GM23338 (cell line): ENCODE measurements at regions not wholly inside any gene's neighbourhood (a gene's known extent, or its start where the extent isn't known, plus 50 kb on each side); places are given as distances from the start of the nearest gene placed in this dataset.

Source experiments
- CREB1 ChIP-seq: fragments of 250-450 bp; sonication (Bioruptor Pico); IDR thresholded peaks from 2 replicates; pipeline ENCODE4 v1.5.0; 2020; ENCODE audit warnings: low read depth, mild to moderate bottlenecking, moderate library complexity
- EZH2 ChIP-seq: fragments of 200-600 bp; sonication (generic); IDR thresholded peaks from one replicate; pipeline ENCODE4 v1.8.0; 2017; ENCODE audit warnings: antibody characterized with exemption, mild to moderate bottlenecking, low read depth; ENCODE audit not compliant: unreplicated experiment
- EZH2phosphoT487 ChIP-seq: fragments of 200-600 bp; sonication (generic); IDR thresholded peaks from one replicate; pipeline ENCODE4 v1.8.1; 2018; ENCODE audit warnings: antibody characterized with exemption; ENCODE audit not compliant: unreplicated experiment
- JUNB ChIP-seq: IDR thresholded peaks from one replicate; pipeline ENCODE4 v1.6.1; 2016; ENCODE audit warnings: antibody characterized with exemption; ENCODE audit not compliant: unreplicated experiment
- POLR2AphosphoS5 ChIP-seq: IDR thresholded peaks from 2 replicates; pipeline ENCODE4 v1.6.1; 2016; ENCODE audit warnings: antibody characterized with exemption, low read depth
- STAT1 ChIP-seq: IDR thresholded peaks from one replicate; pipeline ENCODE4 v1.6.1; 2016; ENCODE audit warnings: antibody characterized with exemption; ENCODE audit not compliant: unreplicated experiment
- ZNF114 ChIP-seq: fragments of 250-450 bp; sonication (Bioruptor Pico); IDR thresholded peaks from 2 replicates; pipeline ENCODE4 v1.5.0; 2020; ENCODE audit warnings: mild to moderate bottlenecking, moderate library complexity
- TF ChIP-seq, protein P1 (sequence below), 2 experiments: fragments of 200-600 bp in 1 of 2; sonication (generic) in 1 of 2; conservative IDR thresholded peaks; 2 replicates each; pipeline versions ENCODE4 v1.5.1 to v1.6.1; 2016 to 2017; ENCODE audit warnings: antibody characterized with exemption in 2 of 2, low read depth in 2 of 2, mild to moderate bottlenecking in 2 of 2, moderate library complexity in 1 of 2
- TF ChIP-seq, protein P2 (sequence below): IDR thresholded peaks from one replicate; pipeline ENCODE4 v1.6.1; 2018; ENCODE audit warnings: antibody characterized with exemption; ENCODE audit not compliant: unreplicated experiment
- TF ChIP-seq, protein P3 (sequence below): fragments of 250-450 bp; sonication (Bioruptor Pico); IDR thresholded peaks from 2 replicates; pipeline ENCODE4 v1.5.0; 2020; ENCODE audit warnings: mild to moderate bottlenecking, moderate library complexity

DNA sequence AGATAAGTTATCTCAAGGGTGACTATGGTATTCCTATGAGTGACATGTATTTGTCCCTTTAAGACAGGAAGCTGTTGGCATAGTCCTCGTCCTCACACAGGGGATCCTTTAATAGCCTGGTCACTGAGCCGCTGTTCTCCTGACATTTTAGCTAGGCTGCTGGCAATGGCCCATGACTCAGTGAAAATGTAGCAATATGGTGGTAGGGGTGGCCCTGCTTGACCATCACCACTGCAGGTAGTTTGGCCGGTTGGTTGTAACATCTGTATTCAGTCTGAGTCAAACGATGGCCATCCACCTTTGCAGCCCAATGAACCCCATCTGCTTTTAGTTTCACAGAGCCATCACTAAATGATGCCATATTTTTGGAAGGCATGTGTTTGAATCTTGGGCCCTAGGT lies 110.1 kb upstream of the RAB18 start:
- TF ChIP-seq, protein P1, sequence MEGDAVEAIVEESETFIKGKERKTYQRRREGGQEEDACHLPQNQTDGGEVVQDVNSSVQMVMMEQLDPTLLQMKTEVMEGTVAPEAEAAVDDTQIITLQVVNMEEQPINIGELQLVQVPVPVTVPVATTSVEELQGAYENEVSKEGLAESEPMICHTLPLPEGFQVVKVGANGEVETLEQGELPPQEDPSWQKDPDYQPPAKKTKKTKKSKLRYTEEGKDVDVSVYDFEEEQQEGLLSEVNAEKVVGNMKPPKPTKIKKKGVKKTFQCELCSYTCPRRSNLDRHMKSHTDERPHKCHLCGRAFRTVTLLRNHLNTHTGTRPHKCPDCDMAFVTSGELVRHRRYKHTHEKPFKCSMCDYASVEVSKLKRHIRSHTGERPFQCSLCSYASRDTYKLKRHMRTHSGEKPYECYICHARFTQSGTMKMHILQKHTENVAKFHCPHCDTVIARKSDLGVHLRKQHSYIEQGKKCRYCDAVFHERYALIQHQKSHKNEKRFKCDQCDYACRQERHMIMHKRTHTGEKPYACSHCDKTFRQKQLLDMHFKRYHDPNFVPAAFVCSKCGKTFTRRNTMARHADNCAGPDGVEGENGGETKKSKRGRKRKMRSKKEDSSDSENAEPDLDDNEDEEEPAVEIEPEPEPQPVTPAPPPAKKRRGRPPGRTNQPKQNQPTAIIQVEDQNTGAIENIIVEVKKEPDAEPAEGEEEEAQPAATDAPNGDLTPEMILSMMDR (conservative IDR thresholded peaks at IDR 0.05; ENCODE audit: low read depth in 2 of 2), result no peak
- TF ChIP-seq ZNF114 (CRISPR knock-in tag) (no peak), EZH2phosphoT487 (no peak), POLR2AphosphoS5 (no peak), EZH2 (no peak), STAT1 (no peak), CREB1 (CRISPR knock-in tag) (no peak), JUNB (no peak)
- TF ChIP-seq, protein P2, sequence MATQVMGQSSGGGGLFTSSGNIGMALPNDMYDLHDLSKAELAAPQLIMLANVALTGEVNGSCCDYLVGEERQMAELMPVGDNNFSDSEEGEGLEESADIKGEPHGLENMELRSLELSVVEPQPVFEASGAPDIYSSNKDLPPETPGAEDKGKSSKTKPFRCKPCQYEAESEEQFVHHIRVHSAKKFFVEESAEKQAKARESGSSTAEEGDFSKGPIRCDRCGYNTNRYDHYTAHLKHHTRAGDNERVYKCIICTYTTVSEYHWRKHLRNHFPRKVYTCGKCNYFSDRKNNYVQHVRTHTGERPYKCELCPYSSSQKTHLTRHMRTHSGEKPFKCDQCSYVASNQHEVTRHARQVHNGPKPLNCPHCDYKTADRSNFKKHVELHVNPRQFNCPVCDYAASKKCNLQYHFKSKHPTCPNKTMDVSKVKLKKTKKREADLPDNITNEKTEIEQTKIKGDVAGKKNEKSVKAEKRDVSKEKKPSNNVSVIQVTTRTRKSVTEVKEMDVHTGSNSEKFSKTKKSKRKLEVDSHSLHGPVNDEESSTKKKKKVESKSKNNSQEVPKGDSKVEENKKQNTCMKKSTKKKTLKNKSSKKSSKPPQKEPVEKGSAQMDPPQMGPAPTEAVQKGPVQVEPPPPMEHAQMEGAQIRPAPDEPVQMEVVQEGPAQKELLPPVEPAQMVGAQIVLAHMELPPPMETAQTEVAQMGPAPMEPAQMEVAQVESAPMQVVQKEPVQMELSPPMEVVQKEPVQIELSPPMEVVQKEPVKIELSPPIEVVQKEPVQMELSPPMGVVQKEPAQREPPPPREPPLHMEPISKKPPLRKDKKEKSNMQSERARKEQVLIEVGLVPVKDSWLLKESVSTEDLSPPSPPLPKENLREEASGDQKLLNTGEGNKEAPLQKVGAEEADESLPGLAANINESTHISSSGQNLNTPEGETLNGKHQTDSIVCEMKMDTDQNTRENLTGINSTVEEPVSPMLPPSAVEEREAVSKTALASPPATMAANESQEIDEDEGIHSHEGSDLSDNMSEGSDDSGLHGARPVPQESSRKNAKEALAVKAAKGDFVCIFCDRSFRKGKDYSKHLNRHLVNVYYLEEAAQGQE, result no peak
- TF ChIP-seq, protein P3, sequence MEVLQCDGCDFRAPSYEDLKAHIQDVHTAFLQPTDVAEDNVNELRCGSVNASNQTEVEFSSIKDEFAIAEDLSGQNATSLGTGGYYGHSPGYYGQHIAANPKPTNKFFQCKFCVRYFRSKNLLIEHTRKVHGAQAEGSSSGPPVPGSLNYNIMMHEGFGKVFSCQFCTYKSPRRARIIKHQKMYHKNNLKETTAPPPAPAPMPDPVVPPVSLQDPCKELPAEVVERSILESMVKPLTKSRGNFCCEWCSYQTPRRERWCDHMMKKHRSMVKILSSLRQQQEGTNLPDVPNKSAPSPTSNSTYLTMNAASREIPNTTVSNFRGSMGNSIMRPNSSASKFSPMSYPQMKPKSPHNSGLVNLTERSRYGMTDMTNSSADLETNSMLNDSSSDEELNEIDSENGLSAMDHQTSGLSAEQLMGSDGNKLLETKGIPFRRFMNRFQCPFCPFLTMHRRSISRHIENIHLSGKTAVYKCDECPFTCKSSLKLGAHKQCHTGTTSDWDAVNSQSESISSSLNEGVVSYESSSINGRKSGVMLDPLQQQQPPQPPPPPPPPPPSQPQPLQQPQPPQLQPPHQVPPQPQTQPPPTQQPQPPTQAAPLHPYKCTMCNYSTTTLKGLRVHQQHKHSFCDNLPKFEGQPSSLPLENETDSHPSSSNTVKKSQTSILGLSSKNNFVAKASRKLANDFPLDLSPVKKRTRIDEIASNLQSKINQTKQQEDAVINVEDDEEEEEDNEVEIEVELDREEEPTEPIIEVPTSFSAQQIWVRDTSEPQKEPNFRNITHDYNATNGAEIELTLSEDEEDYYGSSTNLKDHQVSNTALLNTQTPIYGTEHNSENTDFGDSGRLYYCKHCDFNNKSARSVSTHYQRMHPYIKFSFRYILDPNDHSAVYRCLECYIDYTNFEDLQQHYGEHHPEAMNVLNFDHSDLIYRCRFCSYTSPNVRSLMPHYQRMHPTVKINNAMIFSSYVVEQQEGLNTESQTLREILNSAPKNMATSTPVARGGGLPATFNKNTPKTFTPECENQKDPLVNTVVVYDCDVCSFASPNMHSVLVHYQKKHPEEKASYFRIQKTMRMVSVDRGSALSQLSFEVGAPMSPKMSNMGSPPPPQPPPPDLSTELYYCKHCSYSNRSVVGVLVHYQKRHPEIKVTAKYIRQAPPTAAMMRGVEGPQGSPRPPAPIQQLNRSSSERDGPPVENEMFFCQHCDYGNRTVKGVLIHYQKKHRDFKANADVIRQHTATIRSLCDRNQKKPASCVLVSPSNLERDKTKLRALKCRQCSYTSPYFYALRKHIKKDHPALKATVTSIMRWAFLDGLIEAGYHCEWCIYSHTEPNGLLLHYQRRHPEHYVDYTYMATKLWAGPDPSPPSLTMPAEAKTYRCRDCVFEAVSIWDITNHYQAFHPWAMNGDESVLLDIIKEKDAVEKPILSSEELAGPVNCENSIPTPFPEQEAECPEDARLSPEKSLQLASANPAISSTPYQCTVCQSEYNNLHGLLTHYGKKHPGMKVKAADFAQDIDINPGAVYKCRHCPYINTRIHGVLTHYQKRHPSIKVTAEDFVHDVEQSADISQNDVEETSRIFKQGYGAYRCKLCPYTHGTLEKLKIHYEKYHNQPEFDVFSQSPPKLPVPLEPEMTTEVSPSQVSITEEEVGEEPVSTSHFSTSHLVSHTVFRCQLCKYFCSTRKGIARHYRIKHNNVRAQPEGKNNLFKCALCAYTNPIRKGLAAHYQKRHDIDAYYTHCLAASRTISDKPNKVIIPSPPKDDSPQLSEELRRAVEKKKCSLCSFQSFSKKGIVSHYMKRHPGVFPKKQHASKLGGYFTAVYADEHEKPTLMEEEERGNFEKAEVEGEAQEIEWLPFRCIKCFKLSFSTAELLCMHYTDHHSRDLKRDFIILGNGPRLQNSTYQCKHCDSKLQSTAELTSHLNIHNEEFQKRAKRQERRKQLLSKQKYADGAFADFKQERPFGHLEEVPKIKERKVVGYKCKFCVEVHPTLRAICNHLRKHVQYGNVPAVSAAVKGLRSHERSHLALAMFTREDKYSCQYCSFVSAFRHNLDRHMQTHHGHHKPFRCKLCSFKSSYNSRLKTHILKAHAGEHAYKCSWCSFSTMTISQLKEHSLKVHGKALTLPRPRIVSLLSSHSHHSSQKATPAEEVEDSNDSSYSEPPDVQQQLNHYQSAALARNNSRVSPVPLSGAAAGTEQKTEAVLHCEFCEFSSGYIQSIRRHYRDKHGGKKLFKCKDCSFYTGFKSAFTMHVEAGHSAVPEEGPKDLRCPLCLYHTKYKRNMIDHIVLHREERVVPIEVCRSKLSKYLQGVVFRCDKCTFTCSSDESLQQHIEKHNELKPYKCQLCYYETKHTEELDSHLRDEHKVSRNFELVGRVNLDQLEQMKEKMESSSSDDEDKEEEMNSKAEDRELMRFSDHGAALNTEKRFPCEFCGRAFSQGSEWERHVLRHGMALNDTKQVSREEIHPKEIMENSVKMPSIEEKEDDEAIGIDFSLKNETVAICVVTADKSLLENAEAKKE (CRISPR knock-in tag), result no peak
